ENCODE measurements at regions not wholly inside any gene's neighbourhood (a gene's known extent, or its start where the extent isn't known, plus 50 kb on each side); places are given as distances from the start of the nearest gene placed in this dataset.

DNA sequence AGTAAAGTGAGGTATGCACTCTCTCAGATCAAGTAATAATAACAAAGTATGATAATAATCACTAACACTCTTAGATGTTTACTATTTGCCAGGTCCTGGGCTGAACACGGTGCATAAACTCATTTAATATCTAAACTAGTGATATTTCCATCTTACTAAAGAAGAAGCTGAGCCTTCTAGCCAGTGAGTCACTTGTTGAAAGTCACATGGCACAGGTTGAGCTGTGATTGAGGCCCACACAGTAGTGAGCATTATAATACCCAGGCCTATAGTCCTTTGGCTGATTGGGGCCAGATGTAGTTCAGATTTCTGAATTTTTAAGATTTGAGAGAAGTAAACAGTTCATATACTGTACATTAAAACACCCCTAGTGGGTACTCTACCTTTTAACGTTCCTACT lies 93.2 kb upstream of the CCDC80 start:
- TF ChIP-seq CTCF (conservative IDR thresholded peaks at IDR 0.05; ENCODE audit: low read length) (no peak), EZH2phosphoT487 (IDR thresholded peaks at IDR 0.05; ENCODE audit: borderline replicate concordance, low read depth, low read length) (no peak)
